ENCODE measurements at regions not wholly inside any gene's neighbourhood (a gene's known extent, or its start where the extent isn't known, plus 50 kb on each side); places are given as distances from the start of the nearest gene placed in this dataset.

DNA sequence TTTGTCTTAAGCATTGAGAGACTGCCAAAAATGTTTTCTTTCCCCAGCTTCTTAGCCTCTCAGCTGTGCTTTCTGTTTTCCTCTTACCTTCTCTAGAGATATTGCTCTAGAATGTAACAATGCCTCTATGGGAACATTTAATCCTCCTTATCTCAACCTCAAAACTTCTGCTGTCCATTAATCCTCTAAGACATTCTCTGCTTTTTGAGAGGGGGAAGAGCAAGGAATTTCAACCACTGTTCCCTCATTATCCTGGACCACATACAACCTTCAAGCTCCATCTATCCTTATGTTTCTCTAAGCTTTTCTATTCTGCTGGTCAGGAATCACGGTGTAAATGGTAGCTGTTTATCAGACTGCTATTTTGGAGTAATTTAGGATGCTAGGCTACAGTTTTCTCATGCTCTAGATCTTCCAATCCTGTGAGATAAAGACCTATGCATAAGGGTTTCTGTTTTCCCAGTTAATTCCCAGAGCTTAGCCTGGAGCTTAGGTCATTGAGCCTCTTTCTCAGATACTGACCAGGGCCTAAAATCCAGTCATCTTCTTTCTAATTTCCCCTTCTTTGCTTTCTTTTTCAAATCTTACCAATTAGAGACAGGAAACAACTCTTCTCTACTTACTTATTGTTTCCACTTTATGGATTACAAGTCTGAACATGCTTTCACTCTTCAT lies 282.0 kb downstream of the CALCRL start:
- TF ChIP-seq CTCF (IDR thresholded peaks at IDR 0.05) (no peak), POLR2A (IDR thresholded peaks at IDR 0.05) (no peak)
